AG10803 (cell line): ENCODE measurements at regions not wholly inside any gene's neighbourhood (a gene's known extent, or its start where the extent isn't known, plus 50 kb on each side); places are given as distances from the start of the nearest gene placed in this dataset.

ENCODE experiments used
- DNase-seq: peaks from one replicate; pipeline ENCODE4 v3.0.0; 2010; ENCODE audit warnings: low read depth
- H3K4me3 ChIP-seq: 2 replicates; pipeline ENCODE4 v1.5.1; 2011; ENCODE audit warnings: mild to moderate bottlenecking, low read length, control low read depth
- TF ChIP-seq, protein P1 (sequence below): conservative IDR thresholded peaks from 2 replicates; pipeline ENCODE4 v1.5.1; 2011; ENCODE audit warnings: mild to moderate bottlenecking, low read length, control low read depth, inconsistent platforms

DNA sequence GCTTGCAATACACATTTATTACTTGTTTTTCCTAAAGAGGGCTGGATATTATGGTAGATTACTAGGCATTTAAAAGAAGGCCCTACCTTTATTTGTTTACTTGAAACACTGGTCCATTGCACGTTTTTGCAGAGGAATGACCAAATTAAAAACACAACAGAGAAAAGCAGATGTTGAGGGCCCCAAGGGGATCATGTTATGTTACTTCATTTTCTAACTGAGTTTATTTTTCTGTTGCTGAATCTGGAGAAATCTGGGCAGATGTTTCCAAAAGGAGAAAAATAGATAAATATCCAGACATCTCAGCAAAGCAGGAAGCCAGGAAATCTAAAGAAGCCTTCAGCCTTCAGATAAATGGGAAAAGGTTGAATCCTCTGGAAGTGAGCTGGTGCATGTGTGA, 353.0 kb downstream of the NDFIP2 start:
- TF ChIP-seq, protein P1, sequence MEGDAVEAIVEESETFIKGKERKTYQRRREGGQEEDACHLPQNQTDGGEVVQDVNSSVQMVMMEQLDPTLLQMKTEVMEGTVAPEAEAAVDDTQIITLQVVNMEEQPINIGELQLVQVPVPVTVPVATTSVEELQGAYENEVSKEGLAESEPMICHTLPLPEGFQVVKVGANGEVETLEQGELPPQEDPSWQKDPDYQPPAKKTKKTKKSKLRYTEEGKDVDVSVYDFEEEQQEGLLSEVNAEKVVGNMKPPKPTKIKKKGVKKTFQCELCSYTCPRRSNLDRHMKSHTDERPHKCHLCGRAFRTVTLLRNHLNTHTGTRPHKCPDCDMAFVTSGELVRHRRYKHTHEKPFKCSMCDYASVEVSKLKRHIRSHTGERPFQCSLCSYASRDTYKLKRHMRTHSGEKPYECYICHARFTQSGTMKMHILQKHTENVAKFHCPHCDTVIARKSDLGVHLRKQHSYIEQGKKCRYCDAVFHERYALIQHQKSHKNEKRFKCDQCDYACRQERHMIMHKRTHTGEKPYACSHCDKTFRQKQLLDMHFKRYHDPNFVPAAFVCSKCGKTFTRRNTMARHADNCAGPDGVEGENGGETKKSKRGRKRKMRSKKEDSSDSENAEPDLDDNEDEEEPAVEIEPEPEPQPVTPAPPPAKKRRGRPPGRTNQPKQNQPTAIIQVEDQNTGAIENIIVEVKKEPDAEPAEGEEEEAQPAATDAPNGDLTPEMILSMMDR: no peak
- no peak overlapping the region for H3K4me3 ChIP-seq
- DNase-seq: peak; percentile 19

DNA sequence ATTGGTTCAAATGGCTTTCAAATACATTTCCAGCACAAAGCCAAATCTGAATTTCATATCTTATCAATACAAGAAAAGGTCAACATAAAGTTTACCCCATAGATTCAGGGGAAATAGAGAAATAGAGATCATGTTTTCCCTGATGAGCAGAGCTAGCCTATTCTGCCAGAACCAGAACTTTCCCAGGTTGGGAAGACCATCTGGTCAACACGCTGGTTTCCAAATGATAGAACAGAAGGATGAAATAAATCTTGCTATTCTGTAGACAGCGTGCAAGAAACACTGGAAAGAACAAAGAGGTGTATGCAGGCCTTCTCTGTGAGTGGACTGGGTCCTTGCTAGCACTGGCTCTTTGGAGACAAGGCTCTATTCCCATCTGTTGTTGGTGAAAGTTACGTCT, 350.6 kb downstream of the NDFIP2 start:
- H3K4me3 ChIP-seq: no peak overlapping the region
- TF ChIP-seq, protein P1: no peak
- DNase-seq: no peak

DNA sequence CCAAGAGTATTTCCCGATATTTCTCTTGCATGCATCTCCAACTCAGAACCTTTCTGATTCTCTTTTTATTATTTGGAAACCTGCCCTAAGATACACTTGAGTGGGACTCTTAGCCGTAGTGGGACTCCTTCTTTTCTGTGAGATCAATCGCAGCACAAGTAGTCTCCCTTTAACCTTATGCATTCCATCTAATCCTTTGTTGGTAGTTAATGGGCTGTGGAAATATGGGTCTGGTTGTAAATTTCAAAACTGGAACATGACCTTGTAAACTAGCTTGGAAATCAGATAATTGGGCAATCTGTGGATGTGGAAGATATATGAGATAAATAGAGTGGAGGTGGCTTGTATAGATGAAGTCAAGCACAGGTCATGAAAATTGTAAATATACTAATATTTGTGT, 350.0 kb downstream of the NDFIP2 start:
- TF ChIP-seq, protein P1: no peak
- no peak overlapping the region for H3K4me3 ChIP-seq
- no peak for DNase-seq

DNA sequence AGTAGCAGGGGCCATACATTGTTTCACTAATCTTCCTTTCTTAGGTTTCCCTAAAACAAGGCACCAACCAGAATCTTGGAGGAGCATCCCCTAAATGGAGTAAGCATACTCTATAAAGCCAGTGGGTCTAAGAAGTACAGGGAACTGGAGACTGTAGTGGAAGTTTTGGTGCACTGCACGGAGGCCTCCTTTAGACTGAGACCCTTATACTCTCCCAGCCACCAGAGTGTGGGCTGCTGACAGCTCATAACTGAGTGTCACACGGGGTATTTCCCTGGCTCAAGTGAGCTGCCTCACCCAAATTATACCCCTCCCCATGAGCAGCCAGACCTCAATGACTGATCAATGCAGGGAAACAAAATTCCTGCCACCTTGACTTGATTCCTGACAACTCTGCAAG, 349.5 kb downstream of the NDFIP2 start:
- no peak for DNase-seq

DNA sequence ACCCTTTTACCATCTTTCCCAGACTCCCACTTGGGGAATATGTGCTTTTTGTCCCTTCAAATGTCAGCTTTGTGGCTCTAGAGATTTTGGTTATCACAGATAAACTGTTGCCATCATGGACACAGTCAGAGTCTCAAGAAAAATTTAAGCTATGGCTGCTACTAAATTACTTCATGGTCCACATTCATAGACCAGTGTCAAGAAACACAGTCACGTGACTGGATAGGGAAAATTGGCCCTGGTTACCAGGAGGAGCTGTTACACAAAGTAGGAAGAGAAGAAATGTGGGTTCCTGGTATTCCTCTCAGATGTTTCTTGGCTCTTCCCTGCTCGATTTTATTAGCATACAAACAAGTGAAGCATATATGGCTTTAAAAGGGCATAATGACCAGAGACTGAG, 348.9 kb downstream of the NDFIP2 start:
- no peak overlapping the region for H3K4me3 ChIP-seq
- TF ChIP-seq, protein P1: no peak
- DNase-seq: no peak

More for the DNA sequence above, 349.5 kb downstream of the NDFIP2 start:
- TF ChIP-seq, protein P1: no peak
- no peak overlapping the region for H3K4me3 ChIP-seq

DNA sequence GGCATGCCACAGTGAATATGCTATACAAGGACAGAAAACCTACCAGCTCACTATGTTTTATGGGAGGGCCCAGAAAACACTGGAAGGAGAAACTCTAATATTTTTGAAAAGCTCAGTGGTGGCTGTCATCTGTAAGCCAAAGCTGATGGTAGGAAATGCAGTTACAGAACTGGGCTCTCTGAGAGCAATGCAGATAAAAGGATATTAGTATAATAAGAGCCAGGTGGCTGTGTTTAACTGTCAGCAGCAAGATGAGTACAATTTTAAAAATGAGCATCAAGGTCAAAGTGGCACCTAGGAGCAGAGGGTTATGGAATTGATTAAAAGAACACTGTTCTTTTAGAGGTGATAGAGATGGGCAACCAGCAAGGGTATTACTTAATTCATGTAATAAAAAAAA, 345.0 kb downstream of the NDFIP2 start:
- H3K4me3 ChIP-seq: no peak overlapping the region
- TF ChIP-seq, protein P1: no peak
- no peak for DNase-seq

DNA sequence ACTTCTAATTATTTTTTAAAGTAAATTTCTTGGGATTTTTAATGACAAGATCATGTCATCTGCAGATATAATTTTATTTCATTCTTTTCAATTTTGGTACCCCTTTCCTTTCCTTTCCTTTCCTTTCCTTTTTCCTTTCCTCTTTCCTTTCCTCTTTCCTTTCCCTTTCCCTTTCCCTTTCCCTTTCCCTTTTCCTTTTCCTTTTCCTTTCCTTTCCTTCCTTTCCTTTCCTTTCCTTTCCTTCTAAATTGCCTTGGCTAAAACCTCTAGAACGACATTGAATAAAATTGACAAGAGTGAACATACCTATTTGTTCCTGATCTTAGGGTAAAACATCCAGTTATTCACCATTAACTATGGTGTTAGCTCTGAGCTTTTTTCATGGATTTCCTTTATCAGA, 334.1 kb downstream of the NDFIP2 start:
- H3K4me3 ChIP-seq: no peak overlapping the region
- TF ChIP-seq, protein P1: no peak
- DNase-seq: no peak
